ENCODE measurements at regions not wholly inside any gene's neighbourhood (a gene's known extent, or its start where the extent isn't known, plus 50 kb on each side); places are given as distances from the start of the nearest gene placed in this dataset.

DNA sequence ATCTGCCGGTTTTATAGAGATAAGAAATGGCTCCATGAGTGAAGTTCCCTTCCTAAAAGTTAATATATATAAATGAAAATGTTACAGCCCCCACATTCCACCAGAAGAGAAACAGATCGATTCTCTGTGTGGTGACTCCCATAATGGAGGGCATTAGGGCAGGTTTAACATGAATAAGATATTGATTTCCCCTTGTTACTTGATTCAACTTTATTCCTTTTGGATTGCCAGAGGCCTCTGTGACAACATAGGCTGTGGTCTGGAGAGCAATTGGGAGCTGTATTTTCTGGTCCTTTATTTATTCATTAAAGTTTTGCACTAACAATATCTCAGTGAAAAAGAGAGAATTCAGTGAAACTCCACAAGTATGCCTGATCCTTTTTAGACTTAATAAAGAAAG is 125.2 kb upstream of the CCDC196 start:
- H3K36me3 ChIP-seq (replicated peaks; ENCODE audit: insufficient read depth, low read depth), result no peaks in the 10 kb centered on the region
- peaks cover 9% of the 10 kb centered on the region for H3K4me1 ChIP-seq (ENCODE audit: insufficient read depth)
- WGBS (ENCODE audit: low lambda C conversion rate, missing lambda C conversion rate), result 26% methylated on average over 2 of the region's 2 CpGs
- DNase-seq (ENCODE audit: low spot score), result no peak
- no peak overlapping the region for H3K4me3 ChIP-seq
- H3K4me2 ChIP-seq, result no peak overlapping the region
- H3K9me3 ChIP-seq (ENCODE audit: low read depth), result no peaks in the 10 kb centered on the region
- no peaks in the 10 kb centered on the region for H4K20me1 ChIP-seq (ENCODE audit: insufficient read depth, poor library complexity, severe bottlenecking)
- H3K9me2 ChIP-seq (replicated peaks; ENCODE audit: insufficient read depth), result no peaks in the 10 kb centered on the region
- H3K27ac ChIP-seq, result no peak overlapping the region
- no peaks in the 10 kb centered on the region for H3K27me3 ChIP-seq
- H3K79me2 ChIP-seq, result no peaks in the 10 kb centered on the region
- H2AFZ ChIP-seq, result no peak overlapping the region
- TF ChIP-seq EZH2 (IDR thresholded peaks at IDR 0.05; ENCODE audit: borderline replicate concordance) (no peak), CTCF (IDR thresholded peaks at IDR 0.05; ENCODE audit: poor library complexity) (no peak), EZH2phosphoT487 (IDR thresholded peaks at IDR 0.05; ENCODE audit: low read depth, severe bottlenecking, unreplicated experiment) (no peak)

- Histone ChIP-seq H2AFZ (no peak overlapping the region), H3K27ac (no peak overlapping the region), H3K36me3 (replicated peaks; ENCODE audit: insufficient read depth, low read depth) (no peaks in the 10 kb centered on the region), H3K27me3 (no peaks in the 10 kb centered on the region), H3K4me3 (no peak overlapping the region), H3K4me1 (ENCODE audit: insufficient read depth) (peaks cover 7% of the 10 kb centered on the region), H3K79me2 (no peaks in the 10 kb centered on the region), H3K9me3 (ENCODE audit: low read depth) (no peaks in the 10 kb centered on the region), H3K9me2 (replicated peaks; ENCODE audit: insufficient read depth) (no peaks in the 10 kb centered on the region), H3K4me2 (no peak overlapping the region), H4K20me1 (ENCODE audit: insufficient read depth, poor library complexity, severe bottlenecking) (no peaks in the 10 kb centered on the region)
- no peak for DNase-seq (ENCODE audit: low spot score)
- WGBS (ENCODE audit: low lambda C conversion rate, missing lambda C conversion rate), result 97% methylated on average over 4 of the region's 4 CpGs
- TF ChIP-seq EZH2 (IDR thresholded peaks at IDR 0.05; ENCODE audit: borderline replicate concordance) (no peak), EZH2phosphoT487 (IDR thresholded peaks at IDR 0.05; ENCODE audit: low read depth, severe bottlenecking, unreplicated experiment) (no peak), CTCF (IDR thresholded peaks at IDR 0.05; ENCODE audit: poor library complexity) (no peak)
Observed at GRCh38 chr14:66365388-66365787, 120.8 kb upstream of the CCDC196 start.

DNA sequence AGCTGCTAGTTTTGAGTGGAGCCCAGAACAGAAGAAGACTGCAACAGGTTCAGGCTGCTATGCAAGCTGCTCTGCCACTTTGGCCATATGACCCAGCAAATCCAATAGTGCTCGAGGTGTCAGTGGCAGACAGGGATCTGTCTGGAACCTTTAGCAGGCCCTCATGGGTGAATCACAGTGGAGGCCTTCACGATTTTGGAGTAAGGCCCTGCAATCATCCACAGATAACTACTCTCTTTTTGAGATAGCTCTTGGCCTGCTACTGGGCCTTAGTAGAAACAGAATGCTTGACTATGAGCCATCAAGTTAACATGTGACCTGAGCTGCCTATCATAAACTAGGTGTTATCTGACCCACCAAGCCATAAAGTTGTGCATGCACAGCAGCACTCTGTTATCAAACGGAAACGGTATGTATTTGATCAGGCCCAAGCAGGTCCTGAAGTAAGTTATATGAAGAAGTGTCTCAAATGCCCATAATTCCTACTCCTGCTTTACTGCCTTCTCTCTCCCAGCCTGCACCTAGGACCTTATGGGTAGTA is 116.9 kb upstream of the CCDC196 start:
- H2AFZ ChIP-seq, result no peak overlapping the region
- H3K4me2 ChIP-seq, result no peak overlapping the region
- WGBS (ENCODE audit: low lambda C conversion rate, missing lambda C conversion rate), result 66% methylated on average over 4 of the region's 4 CpGs
- no peaks in the 10 kb centered on the region for H3K36me3 ChIP-seq (replicated peaks; ENCODE audit: insufficient read depth, low read depth)
- no peaks in the 10 kb centered on the region for H3K9me2 ChIP-seq (replicated peaks; ENCODE audit: insufficient read depth)
- H3K9me3 ChIP-seq (ENCODE audit: low read depth), result no peaks in the 10 kb centered on the region
- H4K20me1 ChIP-seq (ENCODE audit: insufficient read depth, poor library complexity, severe bottlenecking), result no peaks in the 10 kb centered on the region
- H3K79me2 ChIP-seq, result no peaks in the 10 kb centered on the region
- no peaks in the 10 kb centered on the region for H3K27me3 ChIP-seq
- peak; percentile 41 for DNase-seq (ENCODE audit: low spot score)
- TF ChIP-seq CTCF (IDR thresholded peaks at IDR 0.05; ENCODE audit: poor library complexity), result no peak
- no peak for TF ChIP-seq EZH2phosphoT487 (IDR thresholded peaks at IDR 0.05; ENCODE audit: low read depth, severe bottlenecking, unreplicated experiment)
- no peak for TF ChIP-seq EZH2 (IDR thresholded peaks at IDR 0.05; ENCODE audit: borderline replicate concordance)
- no peak overlapping the region for H3K4me3 ChIP-seq
- H3K4me1 ChIP-seq (ENCODE audit: insufficient read depth), result no peaks in the 10 kb centered on the region
- H3K27ac ChIP-seq, result no peak overlapping the region

DNA sequence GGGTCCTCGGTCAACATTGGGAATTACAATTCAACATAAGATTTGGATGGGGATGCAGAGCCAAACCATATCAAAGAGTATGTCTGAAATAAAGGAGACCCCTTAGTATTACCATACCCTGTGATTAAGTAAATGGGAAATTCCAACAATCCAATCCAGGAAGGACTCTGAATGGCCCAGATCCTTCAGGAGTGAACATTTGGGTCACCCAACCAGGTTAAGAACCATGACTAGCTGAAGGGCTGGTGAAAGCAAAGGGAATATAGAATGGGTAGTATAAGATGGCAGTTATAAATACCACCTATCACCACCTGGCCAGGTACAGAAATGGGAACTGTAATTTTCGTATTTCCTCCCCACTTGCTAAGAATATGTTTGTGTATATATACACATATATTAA is 114.4 kb upstream of the CCDC196 start:
- Histone ChIP-seq H3K27ac (no peak overlapping the region), H2AFZ (no peak overlapping the region), H3K27me3 (peaks cover 12% of the 10 kb centered on the region), H3K4me2 (no peak overlapping the region), H3K9me3 (ENCODE audit: low read depth) (no peaks in the 10 kb centered on the region), H3K4me1 (ENCODE audit: insufficient read depth) (no peaks in the 10 kb centered on the region), H3K4me3 (no peak overlapping the region), H4K20me1 (ENCODE audit: insufficient read depth, poor library complexity, severe bottlenecking) (no peaks in the 10 kb centered on the region), H3K9me2 (replicated peaks; ENCODE audit: insufficient read depth) (no peaks in the 10 kb centered on the region), H3K36me3 (replicated peaks; ENCODE audit: insufficient read depth, low read depth) (no peaks in the 10 kb centered on the region), H3K79me2 (no peaks in the 10 kb centered on the region)
- DNase-seq (ENCODE audit: low spot score), result no peak
- TF ChIP-seq EZH2 (IDR thresholded peaks at IDR 0.05; ENCODE audit: borderline replicate concordance), result no peak
- no peak for TF ChIP-seq CTCF (IDR thresholded peaks at IDR 0.05; ENCODE audit: poor library complexity)
- TF ChIP-seq EZH2phosphoT487 (IDR thresholded peaks at IDR 0.05; ENCODE audit: low read depth, severe bottlenecking, unreplicated experiment), result no peak
- WGBS (ENCODE audit: low lambda C conversion rate, missing lambda C conversion rate), result 96% methylated on average over 2 of the region's 2 CpGs

Data from hepatocyte (in vitro differentiated cells).